ENCODE measurements at regions not wholly inside any gene's neighbourhood (a gene's known extent, or its start where the extent isn't known, plus 50 kb on each side); places are given as distances from the start of the nearest gene placed in this dataset.

DNA sequence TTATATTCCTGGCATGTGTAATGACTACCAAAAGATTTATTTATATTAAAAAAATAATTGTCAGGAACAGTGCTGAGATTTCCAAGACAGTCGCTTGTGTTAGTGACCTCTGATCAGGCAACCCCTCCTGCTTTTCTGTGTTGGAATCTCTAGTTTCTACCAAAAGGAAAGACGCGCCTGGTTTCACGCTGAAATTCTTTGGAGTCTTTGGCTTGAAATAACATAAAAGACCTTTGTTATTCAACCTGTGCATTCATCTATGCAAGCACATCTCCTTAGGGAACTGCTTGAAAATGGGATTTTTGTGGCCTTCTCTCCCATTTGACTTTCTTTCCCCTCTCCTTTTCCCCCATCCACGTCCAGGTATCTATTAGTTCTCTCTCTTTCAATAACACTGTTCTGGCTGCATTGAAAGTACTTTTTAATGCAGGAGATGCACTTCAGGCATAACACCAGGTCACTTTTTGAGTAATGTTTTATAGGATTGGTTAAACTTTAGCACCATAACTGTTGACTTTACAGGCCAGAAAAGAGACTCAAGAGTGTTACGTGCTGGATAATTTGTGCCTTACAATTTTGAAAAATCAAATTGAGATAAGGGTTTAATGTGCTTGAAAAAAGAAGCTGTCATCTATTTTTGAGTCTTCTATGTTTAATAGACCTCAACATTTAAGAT is 172.7 kb downstream of the GPAT3 start:
- DNase-seq: no peak
- Histone ChIP-seq H3K27ac (no peak overlapping the region), H3K4me3 (no peak overlapping the region), H3K27me3 (no peaks in the 10 kb centered on the region), H3K4me1 (no peaks in the 10 kb centered on the region), H3K36me3 (ENCODE audit: low read depth, missing control alignments) (no peaks in the 10 kb centered on the region), H3K9me3 (no peaks in the 10 kb centered on the region)
- intact Hi-C loops (cut with DNase I; ENCODE audit: low total_unique reads): no loop called here
- WGBS, 2 donors: 63 to 68% methylated on average over 6 of the region's 6 CpGs
- TF ChIP-seq POLR2A (IDR thresholded peaks at IDR 0.05): no peak
- no peak for TF ChIP-seq CTCF (IDR thresholded peaks at IDR 0.05)

DNA sequence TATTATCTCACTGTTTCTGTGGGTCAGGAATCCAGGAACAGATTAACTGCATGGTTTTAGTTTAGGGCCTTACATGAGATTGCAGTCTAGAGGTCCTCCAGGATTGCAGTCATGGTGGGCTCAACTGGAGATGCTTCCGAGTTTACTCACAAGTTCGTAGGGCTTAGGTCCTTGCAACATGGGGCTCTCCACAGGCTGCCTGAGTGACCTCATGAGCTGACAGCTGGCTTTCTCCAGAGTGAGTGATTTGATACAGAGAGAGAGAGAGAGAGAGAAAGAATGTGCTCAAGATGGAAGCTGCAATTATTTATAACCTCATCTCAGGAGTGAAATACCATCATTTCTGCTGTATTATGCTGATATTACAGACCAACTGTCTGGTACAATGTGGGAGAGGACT is 168.9 kb downstream of the GPAT3 start:
- 81 to 95% methylated on average over 2 of the region's 2 CpGs for WGBS, 2 donors
- Histone ChIP-seq H3K27ac (no peak overlapping the region), H3K4me3 (no peak overlapping the region), H3K36me3 (ENCODE audit: low read depth, missing control alignments) (no peaks in the 10 kb centered on the region), H3K9me3 (no peaks in the 10 kb centered on the region), H3K27me3 (no peaks in the 10 kb centered on the region), H3K4me1 (no peaks in the 10 kb centered on the region)
- no peak for TF ChIP-seq CTCF (IDR thresholded peaks at IDR 0.05)
- TF ChIP-seq POLR2A (IDR thresholded peaks at IDR 0.05): no peak
- intact Hi-C loops (cut with DNase I; ENCODE audit: low total_unique reads): no loop called here
- DNase-seq: no peak

DNA sequence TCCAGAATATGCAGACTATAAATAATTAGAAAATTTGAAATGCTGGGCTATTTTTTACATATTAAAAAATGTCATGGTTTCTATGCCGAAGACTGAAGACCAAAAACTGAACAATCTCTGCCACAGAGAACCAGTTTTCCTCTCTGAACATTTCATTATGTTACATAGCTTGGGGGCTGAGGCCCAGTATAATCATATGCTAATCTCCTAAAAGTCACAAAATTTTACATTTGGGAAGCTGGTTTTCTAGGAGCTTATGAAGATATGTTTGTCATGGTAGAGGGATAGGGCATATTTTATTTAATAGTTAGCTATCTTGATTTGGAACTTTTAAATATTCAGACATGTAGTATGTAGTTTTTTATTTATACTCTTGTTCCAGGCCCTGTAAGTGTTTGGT is 167.8 kb downstream of the GPAT3 start:
- 93 to 98% methylated on average over 1 of the region's 1 CpG for WGBS, 2 donors
- Histone ChIP-seq H3K27me3 (no peaks in the 10 kb centered on the region), H3K4me1 (no peaks in the 10 kb centered on the region), H3K4me3 (no peak overlapping the region), H3K27ac (no peak overlapping the region), H3K36me3 (ENCODE audit: low read depth, missing control alignments) (no peaks in the 10 kb centered on the region), H3K9me3 (no peaks in the 10 kb centered on the region)
- TF ChIP-seq POLR2A (IDR thresholded peaks at IDR 0.05) (no peak), CTCF (IDR thresholded peaks at IDR 0.05) (no peak)
- no peak for DNase-seq
- intact Hi-C loops (cut with DNase I; ENCODE audit: low total_unique reads): no loop called here

DNA sequence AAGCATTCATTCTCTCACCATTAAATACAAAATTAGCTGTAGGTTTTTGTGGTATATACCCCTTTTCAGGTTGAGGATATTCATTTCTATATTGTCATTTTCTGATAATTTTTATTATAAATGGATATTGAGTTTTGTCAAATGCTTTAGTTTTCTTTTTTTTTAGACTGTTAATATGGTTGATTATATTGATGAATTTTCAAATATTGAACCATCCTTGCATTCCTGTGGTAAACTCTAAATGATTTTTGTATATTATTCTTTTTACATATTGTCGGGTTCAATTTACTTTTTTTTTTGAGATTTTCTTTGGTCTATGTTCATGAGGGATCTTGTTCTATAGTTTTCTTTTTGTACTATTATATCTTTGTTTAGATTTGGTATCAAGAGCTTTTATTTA is 165.1 kb downstream of the GPAT3 start:
- no peak for TF ChIP-seq POLR2A (IDR thresholded peaks at IDR 0.05)
- no peak for TF ChIP-seq CTCF (IDR thresholded peaks at IDR 0.05)
- WGBS, 2 donors: 78 to 96% methylated on average over 1 of the region's 1 CpG
- Histone ChIP-seq H3K27me3 (no peaks in the 10 kb centered on the region), H3K27ac (no peak overlapping the region), H3K4me3 (no peak overlapping the region), H3K4me1 (no peaks in the 10 kb centered on the region), H3K36me3 (ENCODE audit: low read depth, missing control alignments) (no peaks in the 10 kb centered on the region), H3K9me3 (no peaks in the 10 kb centered on the region)
- DNase-seq: no peak
- intact Hi-C loops (cut with DNase I; ENCODE audit: low total_unique reads): no loop called here

DNA sequence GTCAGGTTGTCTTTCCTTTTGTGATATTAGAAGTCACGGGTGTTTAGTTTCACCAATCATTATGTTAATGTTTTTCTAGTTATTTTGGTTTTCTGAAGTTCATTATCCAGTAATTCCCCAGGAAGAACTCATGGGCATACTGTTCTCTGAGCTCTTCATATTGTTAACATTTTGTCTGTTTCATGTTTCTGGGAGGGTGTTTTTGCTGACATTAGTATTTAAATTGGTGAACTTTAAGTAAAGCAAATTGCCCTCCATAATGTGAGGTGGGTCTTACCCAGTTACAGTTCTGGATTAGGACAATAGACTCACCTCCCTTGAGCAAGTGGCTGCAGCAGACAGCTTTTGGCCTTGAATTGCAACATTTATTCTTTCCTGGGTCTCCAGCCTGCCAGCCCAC is 163.4 kb downstream of the GPAT3 start:
- H3K4me3 ChIP-seq: no peak overlapping the region
- TF ChIP-seq CTCF (IDR thresholded peaks at IDR 0.05) (no peak), POLR2A (IDR thresholded peaks at IDR 0.05) (no peak)
- intact Hi-C loops (cut with DNase I; ENCODE audit: low total_unique reads): no loop called here
- no peaks in the 10 kb centered on the region for H3K9me3 ChIP-seq
- WGBS, 2 donors: 81 to 84% methylated on average over 1 of the region's 1 CpG
- H3K36me3 ChIP-seq (ENCODE audit: low read depth, missing control alignments): no peaks in the 10 kb centered on the region
- H3K27ac ChIP-seq: no peak overlapping the region
- H3K27me3 ChIP-seq: no peaks in the 10 kb centered on the region
- H3K4me1 ChIP-seq: no peaks in the 10 kb centered on the region
- DNase-seq: no peak

All from testis (tissue), 2 donors.